ENCODE measurements at regions not wholly inside any gene's neighbourhood (a gene's known extent, or its start where the extent isn't known, plus 50 kb on each side); places are given as distances from the start of the nearest gene placed in this dataset.
"Not testable (repeated sequence)": the region's sequence is repeated elsewhere in the genome, so short reads cannot be mapped to it uniquely, and the experiment has no call there.

GRCh38 chr1:60949154-60949825 is 133.1 kb upstream of the NFIA start:
- DNase-seq: no peak

- no peak for DNase-seq
Observed at GRCh38 chr1:60948486-60948885, 133.9 kb upstream of the NFIA start.

GRCh38 chr1:60947367-60947766 is 135.0 kb upstream of the NFIA start:
- no peak for DNase-seq

- DNase-seq: no peak
Observed at GRCh38 chr1:60942896-60943638, 139.3 kb upstream of the NFIA start.

GRCh38 chr1:60942291-60942690 is 140.1 kb upstream of the NFIA start:
- no peak for DNase-seq

GRCh38 chr1:60940685-60941084 is 141.7 kb upstream of the NFIA start:
- not testable (repeated sequence) for DNase-seq

GRCh38 chr1:60937720-60938119 is 144.6 kb upstream of the NFIA start:
- no peak for DNase-seq

GRCh38 chr1:60936591-60937342 is 145.6 kb upstream of the NFIA start:
- DNase-seq: no peak

- DNase-seq: no peak
Observed at GRCh38 chr1:60936163-60936562, 146.2 kb upstream of the NFIA start.

GRCh38 chr1:60935599-60936110 is 146.7 kb upstream of the NFIA start:
- no peak for DNase-seq

GRCh38 chr1:60930130-60930529 is 152.2 kb upstream of the NFIA start:
- no peak for DNase-seq

- DNase-seq: no peak
Observed at GRCh38 chr1:60924964-60925798, 157.2 kb upstream of the NFIA start.

GRCh38 chr1:60924165-60924564 is 158.2 kb upstream of the NFIA start:
- no peak for DNase-seq

GRCh38 chr1:60923389-60924087 is 158.8 kb upstream of the NFIA start:
- no peak for DNase-seq

GRCh38 chr1:60922304-60922703 is 160.1 kb upstream of the NFIA start:
- no peak for DNase-seq

- DNase-seq: no peak
Observed at GRCh38 chr1:60921175-60921574, 161.2 kb upstream of the NFIA start.

- no peak for DNase-seq
Observed at GRCh38 chr1:60920561-60920960, 161.8 kb upstream of the NFIA start.

- DNase-seq: no peak
Observed at GRCh38 chr1:60918867-60919266, 163.5 kb upstream of the NFIA start.

GRCh38 chr1:60916906-60917305 is 165.5 kb upstream of the NFIA start:
- DNase-seq: no peak

- DNase-seq: no peak
Observed at GRCh38 chr1:60916199-60916598, 166.2 kb upstream of the NFIA start.

- no peak for DNase-seq
Observed at GRCh38 chr1:60915441-60915840, 166.9 kb upstream of the NFIA start.

- no peak for DNase-seq
Observed at GRCh38 chr1:60914982-60915381, 167.4 kb upstream of the NFIA start.
